ENCODE measurements at regions not wholly inside any gene's neighbourhood (a gene's known extent, or its start where the extent isn't known, plus 50 kb on each side); places are given as distances from the start of the nearest gene placed in this dataset.

GRCh38 chr5:2204366-2205184 lies 321.9 kb upstream of the IRX4 start:
- H3K4me3 ChIP-seq (ENCODE audit: low read depth, low read length), result no peak overlapping the region
- no peak for DNase-seq (ENCODE audit: low read depth, low spot score)
- ChIA-PET POLR2A (no interaction called here), CTCF (no interaction called here)
- TF ChIP-seq CTCF (IDR thresholded peaks at IDR 0.05; ENCODE audit: insufficient read depth, low read length, missing control alignments), result no peak

GRCh38 chr5:2203774-2204173 lies 321.0 kb upstream of the IRX4 start:
- H3K4me3 ChIP-seq (ENCODE audit: low read depth, low read length), result no peak overlapping the region
- ChIA-PET CTCF (no interaction called here), POLR2A (no interaction called here)
- no peak for DNase-seq (ENCODE audit: low read depth, low spot score)
- no peak for TF ChIP-seq CTCF (IDR thresholded peaks at IDR 0.05; ENCODE audit: insufficient read depth, low read length, missing control alignments)

- no peak for DNase-seq (ENCODE audit: low read depth, low spot score)
- no peak overlapping the region for H3K4me3 ChIP-seq (ENCODE audit: low read depth, low read length)
- CTCF ChIA-PET, result no interaction called here
- no peak for TF ChIP-seq CTCF (IDR thresholded peaks at IDR 0.05; ENCODE audit: insufficient read depth, low read length, missing control alignments)
- POLR2A ChIA-PET, result no interaction called here
These were observed 319.1 kb upstream of the IRX4 start for GRCh38 chr5:2201832-2202231.

- H3K4me3 ChIP-seq (ENCODE audit: low read depth, low read length), result no peak overlapping the region
These were observed 318.7 kb upstream of the IRX4 start for GRCh38 chr5:2201421-2201820.

GRCh38 chr5:2201011-2201410 lies 318.3 kb upstream of the IRX4 start:
- DNase-seq (ENCODE audit: low read depth, low spot score), result no peak
- POLR2A ChIA-PET, result no interaction called here
- no peak for TF ChIP-seq CTCF (IDR thresholded peaks at IDR 0.05; ENCODE audit: insufficient read depth, low read length, missing control alignments)
- H3K4me3 ChIP-seq (ENCODE audit: low read depth, low read length), result no peak overlapping the region
- CTCF ChIA-PET, result no interaction called here

More at GRCh38 chr5:2201421-2201820, 318.7 kb upstream of the IRX4 start:
- no peak for DNase-seq (ENCODE audit: low read depth, low spot score)
- ChIA-PET POLR2A (no interaction called here), CTCF (no interaction called here)
- no peak for TF ChIP-seq CTCF (IDR thresholded peaks at IDR 0.05; ENCODE audit: insufficient read depth, low read length, missing control alignments)

- ChIA-PET POLR2A (no interaction called here), CTCF (no interaction called here)
- no peak for DNase-seq (ENCODE audit: low read depth, low spot score)
- TF ChIP-seq CTCF (IDR thresholded peaks at IDR 0.05; ENCODE audit: insufficient read depth, low read length, missing control alignments), result no peak
- H3K4me3 ChIP-seq (ENCODE audit: low read depth, low read length), result no peak overlapping the region
These were observed 317.7 kb upstream of the IRX4 start for GRCh38 chr5:2200261-2200950.
